ENCODE measurements at regions not wholly inside any gene's neighbourhood (a gene's known extent, or its start where the extent isn't known, plus 50 kb on each side); places are given as distances from the start of the nearest gene placed in this dataset.

- Histone ChIP-seq H3K27me3 (ENCODE audit: control insufficient read depth in 2 of 2, insufficient read depth in 2 of 2, low read length in 2 of 2) (no peaks in the 10 kb centered on the region; a peak in 1 of 5 replicates), H3K9me1 (ENCODE audit: control insufficient read depth, insufficient read depth, low read length) (no peaks in the 10 kb centered on the region), H3K9ac (ENCODE audit: insufficient read depth in 1 of 2, low read depth in 2 of 2, low read length in 2 of 2) (no peak overlapping the region), H3K4me2 (ENCODE audit: insufficient read depth, low read length) (no peak overlapping the region), H3K79me2 (ENCODE audit: control insufficient read depth, insufficient read depth, low read length) (no peaks in the 10 kb centered on the region), H3K4me3 (no peak overlapping the region), H3K36me3 (ENCODE audit: control insufficient read depth, insufficient read depth, low read length) (no peaks in the 10 kb centered on the region), H4K20me1 (replicated peaks; ENCODE audit: control insufficient read depth, insufficient read depth, low read length) (no peaks in the 10 kb centered on the region), H2AFZ (ENCODE audit: low read depth, low read length) (no peak overlapping the region), H3K9me3 (replicated peaks; ENCODE audit: control insufficient read depth, insufficient read depth, low read depth, low read length) (no peaks in the 10 kb centered on the region), H3K27ac (ENCODE audit: extremely low read depth, low read depth, low read length) (no peak overlapping the region), H3K4me1 (replicated peaks in 1 of 2; ENCODE audit: control insufficient read depth in 2 of 2, insufficient read depth in 2 of 2, low read length in 2 of 2) (no peaks in the 10 kb centered on the region)
- ChIA-PET CTCF (ENCODE audit: low intra/inter-chr PET ratio) (no interaction called here), POLR2A (no interaction called here)
- 0% methylated on average over 2 of the region's 2 CpGs for WGBS (ENCODE audit: insufficient coverage, low coverage, missing lambda C conversion rate)
- ATAC-seq (no peak), FAIRE-seq (no peak), DNase-seq (ENCODE audit: extremely low read depth in 1 of 4, low spot score in 3 of 4) (no peak)
- in situ Hi-C loops (cut with MboI): no loop called here
- BruUV-seq (replicated peaks): no TSS peak
- intact Hi-C loops (cut with micrococcal nuclease): no loop called here
- TF ChIP-seq EZH2 (IDR thresholded peaks at IDR 0.05; ENCODE audit: borderline replicate concordance, low read depth, low read length) (no peak), ZFP36 (IDR thresholded peaks at IDR 0.05; ENCODE audit: low read depth, low read length, partially characterized antibody) (no peak), KLF6 (CRISPR knock-in tag; IDR thresholded peaks at IDR 0.05; ENCODE audit: borderline replicate concordance) (no peak), TFE3 (CRISPR knock-in tag; IDR thresholded peaks at IDR 0.05) (no peak), CXXC5 (CRISPR knock-in tag; IDR thresholded peaks at IDR 0.05) (no peak), ZFP91 (CRISPR knock-in tag; IDR thresholded peaks at IDR 0.05) (no peak), ZNF778 (CRISPR knock-in tag; IDR thresholded peaks at IDR 0.05) (no peak), TSHZ1 (CRISPR knock-in tag; IDR thresholded peaks at IDR 0.05) (no peak), STAG1 (CRISPR knock-in tag; IDR thresholded peaks at IDR 0.05; ENCODE audit: borderline replicate concordance) (no peak), ZNF24 (IDR thresholded peaks at IDR 0.05) (no peak)
- TF ChIP-seq, protein P1, sequence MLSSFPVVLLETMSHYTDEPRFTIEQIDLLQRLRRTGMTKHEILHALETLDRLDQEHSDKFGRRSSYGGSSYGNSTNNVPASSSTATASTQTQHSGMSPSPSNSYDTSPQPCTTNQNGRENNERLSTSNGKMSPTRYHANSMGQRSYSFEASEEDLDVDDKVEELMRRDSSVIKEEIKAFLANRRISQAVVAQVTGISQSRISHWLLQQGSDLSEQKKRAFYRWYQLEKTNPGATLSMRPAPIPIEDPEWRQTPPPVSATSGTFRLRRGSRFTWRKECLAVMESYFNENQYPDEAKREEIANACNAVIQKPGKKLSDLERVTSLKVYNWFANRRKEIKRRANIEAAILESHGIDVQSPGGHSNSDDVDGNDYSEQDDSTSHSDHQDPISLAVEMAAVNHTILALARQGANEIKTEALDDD (IDR thresholded peaks at IDR 0.05): no peak
- TF ChIP-seq, protein P2, sequence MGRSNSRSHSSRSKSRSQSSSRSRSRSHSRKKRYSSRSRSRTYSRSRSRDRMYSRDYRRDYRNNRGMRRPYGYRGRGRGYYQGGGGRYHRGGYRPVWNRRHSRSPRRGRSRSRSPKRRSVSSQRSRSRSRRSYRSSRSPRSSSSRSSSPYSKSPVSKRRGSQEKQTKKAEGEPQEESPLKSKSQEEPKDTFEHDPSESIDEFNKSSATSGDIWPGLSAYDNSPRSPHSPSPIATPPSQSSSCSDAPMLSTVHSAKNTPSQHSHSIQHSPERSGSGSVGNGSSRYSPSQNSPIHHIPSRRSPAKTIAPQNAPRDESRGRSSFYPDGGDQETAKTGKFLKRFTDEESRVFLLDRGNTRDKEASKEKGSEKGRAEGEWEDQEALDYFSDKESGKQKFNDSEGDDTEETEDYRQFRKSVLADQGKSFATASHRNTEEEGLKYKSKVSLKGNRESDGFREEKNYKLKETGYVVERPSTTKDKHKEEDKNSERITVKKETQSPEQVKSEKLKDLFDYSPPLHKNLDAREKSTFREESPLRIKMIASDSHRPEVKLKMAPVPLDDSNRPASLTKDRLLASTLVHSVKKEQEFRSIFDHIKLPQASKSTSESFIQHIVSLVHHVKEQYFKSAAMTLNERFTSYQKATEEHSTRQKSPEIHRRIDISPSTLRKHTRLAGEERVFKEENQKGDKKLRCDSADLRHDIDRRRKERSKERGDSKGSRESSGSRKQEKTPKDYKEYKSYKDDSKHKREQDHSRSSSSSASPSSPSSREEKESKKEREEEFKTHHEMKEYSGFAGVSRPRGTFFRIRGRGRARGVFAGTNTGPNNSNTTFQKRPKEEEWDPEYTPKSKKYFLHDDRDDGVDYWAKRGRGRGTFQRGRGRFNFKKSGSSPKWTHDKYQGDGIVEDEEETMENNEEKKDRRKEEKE (IDR thresholded peaks at IDR 0.05; ENCODE audit: borderline replicate concordance in 1 of 2, control insufficient read depth in 1 of 2, low read depth in 2 of 2, low read length in 1 of 2): no peak
Observed at GRCh38 chr13:22049384-22049783, 378.5 kb downstream of the FGF9 start.
